Vagina (tissue), 2 donors: ENCODE measurements at regions not wholly inside any gene's neighbourhood (a gene's known extent, or its start where the extent isn't known, plus 50 kb on each side); places are given as distances from the start of the nearest gene placed in this dataset.
A peak's percentile ranks its signal among the peaks of the same experiment; 100 is the strongest.

Experiments
- DNase-seq, 2 donors: peaks; one replicate each; pipeline ENCODE4 v3.0.0-alpha.2; 2017; ENCODE audit errors: extremely low spot score in 2 of 2
- H3K27ac ChIP-seq: fragments of 200-600 bp; sonication (generic); one replicate; pipeline ENCODE4 v1.5.1; 2019
- H3K27me3 ChIP-seq: fragments of 200-600 bp; sonication (generic); one replicate; pipeline ENCODE4 v1.5.1; 2019
- H3K36me3 ChIP-seq, 2 donors: fragments of 200-600 bp; sonication (generic); one replicate each; pipeline ENCODE4 v1.5.1; 2017 to 2019
- H3K4me1 ChIP-seq: fragments of 200-600 bp; sonication (generic); one replicate; pipeline ENCODE4 v1.5.1; 2019
- H3K4me3 ChIP-seq, 2 donors: fragments of 200-600 bp; sonication (generic); 1 replicate in 1 of 2; 2 replicates in 1 of 2; pipeline ENCODE4 v1.5.1; 2016 to 2019
- H3K9me3 ChIP-seq: fragments of 200-600 bp; sonication (generic); one replicate; pipeline ENCODE4 v1.5.1; 2019
- POLR2A ChIP-seq, 2 donors: fragments of 450-650 bp; IDR thresholded peaks; one replicate each; pipeline ENCODE4 v1.6.1; 2017; ENCODE audit warnings: antibody characterized with exemption in 2 of 2, mild to moderate bottlenecking in 2 of 2, moderate library complexity in 2 of 2
- POLR2AphosphoS5 ChIP-seq, 2 donors: sonication (generic); formaldehyde crosslinking; IDR thresholded peaks; one replicate each; pipeline ENCODE4 v1.9.0; 2017; ENCODE audit warnings: antibody characterized with exemption in 2 of 2, mild to moderate bottlenecking in 2 of 2, low read depth in 1 of 2; ENCODE audit not compliant: insufficient read depth in 1 of 2
- intact Hi-C: fragments of 100-400 bp; cut with DNase I; formaldehyde crosslinking; loops from one replicate; pipeline ENCODE4 v1.15.1; 2023
- TF ChIP-seq, protein P1 (sequence below), 3 experiments: fragments of 450-650 bp in 2 of 3; fragments of 200-600 bp in 1 of 3; sonication (generic) in 1 of 3; IDR thresholded peaks; one replicate each; pipeline ENCODE4 v1.5.1; 2017 to 2019; ENCODE audit warnings: antibody characterized with exemption in 3 of 3, mild to moderate bottlenecking in 2 of 3, moderate library complexity in 2 of 3

DNA sequence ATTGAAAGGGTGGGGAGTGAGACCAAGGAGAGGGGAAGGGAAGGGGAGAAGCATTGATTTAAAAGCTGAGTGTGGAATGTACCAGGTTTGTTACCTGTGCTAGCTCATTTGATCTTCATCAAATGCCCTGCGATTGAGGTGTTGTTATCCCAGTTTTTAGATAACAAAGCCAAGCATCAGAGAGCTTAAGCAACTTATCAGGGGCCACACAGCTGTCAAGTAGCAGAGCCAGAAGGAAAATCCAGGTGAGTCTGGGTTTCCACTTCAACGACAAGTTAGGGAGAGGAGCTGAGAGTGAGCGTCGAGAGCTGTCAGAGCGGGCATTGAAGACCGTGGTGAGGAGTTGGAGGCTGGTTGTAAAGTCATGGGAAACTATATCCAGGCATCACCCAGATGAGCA, 146.9 kb upstream of the IRF2BP2 start:
- intact Hi-C loops: no loop called here
- H3K36me3 ChIP-seq: no peaks in the 10 kb centered on the region

GRCh38 chr1:234756066-234756774, 146.2 kb upstream of the IRF2BP2 start:
- DNase-seq: no peak
- H3K4me1 ChIP-seq: peaks cover 18% of the 10 kb centered on the region
- no peaks in the 10 kb centered on the region for H3K27me3 ChIP-seq
- H3K4me3 ChIP-seq: no peak overlapping the region
- H3K36me3 ChIP-seq: no peaks in the 10 kb centered on the region
- H3K27ac ChIP-seq: no peak overlapping the region
- intact Hi-C loops: no loop called here
- H3K9me3 ChIP-seq: no peaks in the 10 kb centered on the region
- TF ChIP-seq POLR2AphosphoS5 (IDR thresholded peaks at IDR 0.05; ENCODE audit: insufficient read depth in 1 of 2, low read depth in 1 of 2): no peak
- no peak for TF ChIP-seq POLR2A (IDR thresholded peaks at IDR 0.05)
- TF ChIP-seq, protein P1, sequence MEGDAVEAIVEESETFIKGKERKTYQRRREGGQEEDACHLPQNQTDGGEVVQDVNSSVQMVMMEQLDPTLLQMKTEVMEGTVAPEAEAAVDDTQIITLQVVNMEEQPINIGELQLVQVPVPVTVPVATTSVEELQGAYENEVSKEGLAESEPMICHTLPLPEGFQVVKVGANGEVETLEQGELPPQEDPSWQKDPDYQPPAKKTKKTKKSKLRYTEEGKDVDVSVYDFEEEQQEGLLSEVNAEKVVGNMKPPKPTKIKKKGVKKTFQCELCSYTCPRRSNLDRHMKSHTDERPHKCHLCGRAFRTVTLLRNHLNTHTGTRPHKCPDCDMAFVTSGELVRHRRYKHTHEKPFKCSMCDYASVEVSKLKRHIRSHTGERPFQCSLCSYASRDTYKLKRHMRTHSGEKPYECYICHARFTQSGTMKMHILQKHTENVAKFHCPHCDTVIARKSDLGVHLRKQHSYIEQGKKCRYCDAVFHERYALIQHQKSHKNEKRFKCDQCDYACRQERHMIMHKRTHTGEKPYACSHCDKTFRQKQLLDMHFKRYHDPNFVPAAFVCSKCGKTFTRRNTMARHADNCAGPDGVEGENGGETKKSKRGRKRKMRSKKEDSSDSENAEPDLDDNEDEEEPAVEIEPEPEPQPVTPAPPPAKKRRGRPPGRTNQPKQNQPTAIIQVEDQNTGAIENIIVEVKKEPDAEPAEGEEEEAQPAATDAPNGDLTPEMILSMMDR (IDR thresholded peaks at IDR 0.05): no peak

More for the DNA sequence above, 146.9 kb upstream of the IRF2BP2 start:
- Histone ChIP-seq H3K27me3 (no peaks in the 10 kb centered on the region), H3K27ac (no peak overlapping the region), H3K9me3 (no peaks in the 10 kb centered on the region), H3K4me1 (peaks cover 18% of the 10 kb centered on the region), H3K4me3 (no peak overlapping the region)
- no peak for DNase-seq
- TF ChIP-seq POLR2A (IDR thresholded peaks at IDR 0.05) (no peak), POLR2AphosphoS5 (IDR thresholded peaks at IDR 0.05; ENCODE audit: insufficient read depth in 1 of 2, low read depth in 1 of 2) (no peak)
- TF ChIP-seq, protein P1 (IDR thresholded peaks at IDR 0.05): no peak

DNA sequence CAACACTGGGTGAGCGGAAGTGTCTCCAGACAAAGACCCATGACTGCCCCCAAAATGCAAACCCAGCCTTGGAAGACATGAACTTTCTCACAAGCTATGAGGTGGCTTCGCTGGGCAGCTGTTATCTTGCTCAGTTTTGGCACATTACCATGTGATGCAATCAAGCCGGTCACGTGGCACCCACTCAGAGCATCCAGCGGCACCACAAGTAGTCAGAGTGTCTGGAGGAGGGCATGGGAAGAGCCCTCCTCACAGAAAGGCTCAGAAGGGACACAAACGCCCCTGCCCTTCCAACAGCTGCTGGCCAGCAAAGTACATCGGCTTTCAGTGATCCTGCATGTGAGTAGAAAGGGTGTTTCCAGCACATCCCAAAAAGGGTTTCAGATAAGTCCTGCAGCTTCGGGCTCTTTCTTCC, 145.5 kb upstream of the IRF2BP2 start:
- H3K27ac ChIP-seq: no peak overlapping the region
- no peaks in the 10 kb centered on the region for H3K9me3 ChIP-seq
- DNase-seq: peak in 1 of 2 donors; percentile 94
- TF ChIP-seq, protein P1 (IDR thresholded peaks at IDR 0.05): no peak
- TF ChIP-seq POLR2AphosphoS5 (IDR thresholded peaks at IDR 0.05; ENCODE audit: insufficient read depth in 1 of 2, low read depth in 1 of 2): peak; percentile 36 to 59
- no peaks in the 10 kb centered on the region for H3K36me3 ChIP-seq
- intact Hi-C loops: no loop called here
- H3K4me1 ChIP-seq: peaks cover 16% of the 10 kb centered on the region
- no peaks in the 10 kb centered on the region for H3K27me3 ChIP-seq
- H3K4me3 ChIP-seq: no peak overlapping the region

GRCh38 chr1:234753979-234754378, 144.0 kb upstream of the IRF2BP2 start:
- H3K4me1 ChIP-seq: peaks cover 11% of the 10 kb centered on the region
- DNase-seq: no peak
- intact Hi-C loops: no loop called here
- H3K27ac ChIP-seq: no peak overlapping the region
- no peaks in the 10 kb centered on the region for H3K9me3 ChIP-seq
- H3K4me3 ChIP-seq: no peak overlapping the region
- no peaks in the 10 kb centered on the region for H3K36me3 ChIP-seq
- H3K27me3 ChIP-seq: no peaks in the 10 kb centered on the region
- TF ChIP-seq POLR2A (IDR thresholded peaks at IDR 0.05) (no peak), POLR2AphosphoS5 (IDR thresholded peaks at IDR 0.05; ENCODE audit: insufficient read depth in 1 of 2, low read depth in 1 of 2) (no peak)
- TF ChIP-seq, protein P1 (IDR thresholded peaks at IDR 0.05): no peak

GRCh38 chr1:234752927-234753326, 142.9 kb upstream of the IRF2BP2 start:
- no peak for DNase-seq
- no peak overlapping the region for H3K27ac ChIP-seq
- H3K27me3 ChIP-seq: no peaks in the 10 kb centered on the region
- no peaks in the 10 kb centered on the region for H3K36me3 ChIP-seq
- no peaks in the 10 kb centered on the region for H3K9me3 ChIP-seq
- TF ChIP-seq POLR2A (IDR thresholded peaks at IDR 0.05) (no peak), POLR2AphosphoS5 (IDR thresholded peaks at IDR 0.05; ENCODE audit: insufficient read depth in 1 of 2, low read depth in 1 of 2) (no peak)
- TF ChIP-seq, protein P1 (IDR thresholded peaks at IDR 0.05): no peak
- no peak overlapping the region for H3K4me3 ChIP-seq
- intact Hi-C loops: no loop called here
- peaks cover 11% of the 10 kb centered on the region for H3K4me1 ChIP-seq
